G401 (cell line): ENCODE measurements at regions not wholly inside any gene's neighbourhood (a gene's known extent, or its start where the extent isn't known, plus 50 kb on each side); places are given as distances from the start of the nearest gene placed in this dataset.
A peak's percentile ranks its signal among the peaks of the same experiment; 100 is the strongest.
"Not testable (repeated sequence)": the region's sequence is repeated elsewhere in the genome, so short reads cannot be mapped to it uniquely, and the experiment has no call there.

Experiments used
- DNase-seq: peaks from one replicate; pipeline ENCODE4 v3.0.0-alpha.2; 2015; ENCODE audit warnings: low spot score
- in situ Hi-C: cut with HindIII; loops from 2 replicates; pipeline ENCODE4 v1.10.0; 2016; ENCODE audit warnings: low sequenced_read_pairs, mixed read lengths

DNA sequence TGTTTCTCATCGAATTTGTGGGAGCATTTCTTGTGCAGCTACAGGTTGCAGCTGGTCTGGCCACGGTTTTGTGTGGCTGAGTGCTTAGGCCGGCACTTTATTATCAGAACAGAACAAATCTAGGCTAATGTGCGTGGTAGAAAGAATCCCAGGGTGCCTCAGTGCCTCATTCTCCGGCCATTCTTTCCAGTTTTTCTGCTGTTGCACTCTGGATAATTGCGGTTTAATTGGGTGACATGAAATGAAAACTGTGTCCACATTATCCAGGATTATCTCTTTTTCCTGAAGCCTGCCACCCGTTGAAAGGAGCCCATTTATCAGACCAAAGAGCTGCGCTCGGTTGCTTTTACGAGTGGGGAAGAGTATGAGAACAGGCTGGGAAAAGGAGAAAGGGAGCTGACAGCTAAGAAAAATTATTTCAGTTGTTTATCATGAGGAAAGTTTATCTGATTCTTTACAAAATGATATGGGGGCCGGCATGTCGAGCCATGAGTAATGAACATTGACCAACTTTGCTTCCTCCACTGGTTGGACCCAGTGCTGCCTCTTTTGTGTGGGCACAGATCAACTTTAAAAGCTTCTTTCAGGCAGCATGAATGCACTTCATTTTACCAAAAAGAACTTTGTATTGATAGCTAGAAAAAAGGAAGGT, 117.0 kb upstream of the SOX21 start:
- DNase-seq, result no peak
- in situ Hi-C loops, result no loop called here

DNA sequence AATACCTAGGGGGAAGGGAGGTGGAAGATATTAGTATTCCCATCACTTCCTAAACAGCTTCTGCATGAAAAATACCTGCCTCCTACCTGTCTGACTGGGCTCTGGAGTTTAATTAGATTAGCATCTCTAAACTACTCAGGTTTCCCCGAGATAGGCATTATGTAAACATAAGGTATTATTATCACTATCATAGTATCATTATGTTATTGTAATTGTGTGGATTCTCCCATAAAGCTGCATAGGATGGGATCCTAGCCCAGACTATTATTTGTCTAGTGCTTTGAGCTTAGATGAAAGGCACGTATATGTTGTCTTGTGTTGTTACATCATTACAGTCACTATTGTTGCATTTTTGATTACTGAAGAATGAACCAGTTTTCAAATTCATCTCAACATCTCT, 115.2 kb upstream of the SOX21 start:
- no peak for DNase-seq
- in situ Hi-C loops, result no loop called here

DNA sequence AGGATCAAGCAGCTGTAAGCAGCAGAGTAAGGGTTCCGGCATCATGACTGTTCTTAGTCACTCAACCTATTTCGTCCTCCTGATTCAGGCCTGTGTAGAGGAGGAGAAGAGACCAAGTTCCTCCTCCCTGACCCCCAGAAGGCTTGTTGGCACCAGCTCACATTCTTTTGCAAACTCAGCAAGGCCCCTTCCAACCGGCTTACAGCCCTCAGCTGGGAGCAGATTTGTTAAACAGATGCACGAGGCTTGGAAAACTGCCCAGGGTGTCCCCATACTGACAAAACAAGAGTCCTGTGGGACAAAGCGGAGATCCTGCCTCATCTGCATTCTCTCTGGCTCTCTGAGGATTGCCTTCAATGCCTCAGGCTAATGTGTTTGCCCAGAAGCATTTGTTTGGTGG, 113.2 kb upstream of the SOX21 start:
- DNase-seq, result peak; percentile 47
- in situ Hi-C loops, result no loop called here

DNA sequence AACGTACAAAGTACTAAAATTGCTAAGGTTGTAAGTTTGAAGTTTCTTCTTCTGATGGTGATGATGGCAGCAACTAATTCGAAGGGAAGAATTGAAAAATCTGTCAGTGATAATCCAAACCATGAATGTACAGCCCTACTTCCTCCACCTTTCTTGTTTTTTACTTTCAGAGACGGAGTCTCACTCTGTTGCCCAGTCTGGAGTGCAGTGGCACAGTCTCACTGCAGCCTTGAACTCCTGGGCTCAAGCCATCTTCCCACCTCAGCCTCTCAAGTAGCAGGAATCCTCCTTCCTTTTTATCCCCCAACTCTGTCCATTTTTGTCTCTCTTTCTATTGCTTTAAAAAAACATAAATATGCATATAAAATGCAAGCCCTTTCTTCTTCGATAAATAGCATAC, 112.3 kb upstream of the SOX21 start:
- no peak for DNase-seq
- in situ Hi-C loops, result no loop called here

DNA sequence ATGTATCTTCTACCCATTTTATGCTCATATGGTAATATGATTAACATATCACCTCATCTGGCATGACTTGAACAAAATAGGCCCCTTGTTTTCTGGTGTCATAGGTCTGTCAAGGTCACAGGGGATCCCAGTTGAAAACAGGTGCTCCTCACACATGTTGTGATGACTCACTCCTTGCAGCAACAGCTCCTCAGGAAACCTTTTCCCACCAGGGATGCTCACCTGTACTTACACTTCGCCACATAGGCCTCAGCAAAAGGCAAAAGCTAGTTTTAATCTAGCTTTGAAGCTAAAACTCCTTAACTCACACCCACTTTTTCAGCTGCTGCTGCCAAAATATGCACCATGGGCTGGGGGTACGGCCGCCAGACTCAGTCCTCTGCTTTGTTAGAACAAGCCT, 110.0 kb upstream of the SOX21 start:
- in situ Hi-C loops, result no loop called here

DNA sequence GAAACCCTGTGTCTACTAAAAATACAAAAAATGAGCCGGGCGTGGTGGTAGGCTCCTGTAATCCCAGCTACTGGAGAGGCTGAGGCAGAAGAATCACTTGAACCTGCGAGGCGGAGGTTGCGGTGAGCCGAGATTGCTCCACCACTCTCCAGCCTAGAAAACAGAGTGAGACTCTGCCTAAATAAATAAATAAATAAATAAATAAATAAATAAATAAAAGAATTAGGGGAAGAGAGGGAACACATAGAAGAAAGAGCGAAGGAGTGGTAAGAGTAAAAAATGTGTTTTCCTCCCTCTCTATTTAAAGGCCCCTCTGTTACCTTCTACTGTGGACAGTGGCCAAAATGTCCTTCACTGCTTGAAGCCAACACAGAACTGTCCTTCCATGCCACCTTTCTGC, 103.9 kb upstream of the SOX21 start:
- DNase-seq, result no peak
- in situ Hi-C loops, result no loop called here

More for the DNA sequence above, 110.0 kb upstream of the SOX21 start:
- DNase-seq, result no peak

DNA sequence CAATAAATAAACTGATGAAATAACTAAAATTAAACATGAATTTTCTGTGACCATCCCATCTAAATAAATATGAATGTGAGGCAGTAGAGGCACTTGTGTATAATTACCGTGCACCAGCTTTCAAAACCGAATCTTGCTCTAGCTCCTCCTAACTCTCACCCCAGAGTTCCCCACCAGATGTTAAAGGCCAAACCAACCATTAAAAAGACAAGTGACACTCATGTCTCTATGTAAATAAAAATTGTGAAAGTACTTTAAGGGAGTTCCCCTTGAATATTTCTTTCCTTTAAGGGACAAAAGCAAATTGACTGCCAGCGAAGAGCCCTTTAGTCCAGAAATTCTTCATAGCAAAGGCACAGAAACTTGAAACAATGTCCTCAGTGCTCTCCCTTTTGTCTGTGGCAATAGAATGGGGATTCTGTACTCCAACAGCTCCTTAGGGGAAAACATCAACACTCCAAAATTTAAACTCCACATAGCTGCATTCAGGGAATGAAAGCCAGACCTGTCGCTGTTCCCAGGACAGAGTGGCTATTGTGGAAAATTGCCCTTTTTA, 101.7 kb upstream of the SOX21 start:
- no peak for DNase-seq
- in situ Hi-C loops, result no loop called here

DNA sequence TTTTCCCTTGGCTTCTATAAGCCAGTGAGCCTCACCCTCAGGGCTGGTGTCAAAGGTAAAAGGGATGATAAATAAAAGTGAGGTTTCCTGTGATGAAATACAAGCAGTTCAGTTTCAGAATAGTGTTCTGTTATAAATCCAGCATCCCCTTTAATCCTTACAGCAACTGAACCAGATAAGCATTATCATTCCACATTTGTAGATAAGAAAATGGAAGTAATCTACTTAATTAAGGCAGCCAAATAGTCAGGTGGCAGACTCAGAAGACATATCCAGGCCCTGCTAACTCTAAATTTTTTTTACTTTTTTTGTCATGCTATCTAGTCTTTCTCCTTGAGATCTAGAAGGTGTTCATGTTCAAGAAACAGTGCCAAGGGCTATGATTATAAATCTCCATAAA, 99.4 kb upstream of the SOX21 start:
- no peak for DNase-seq
- in situ Hi-C loops, result no loop called here

DNA sequence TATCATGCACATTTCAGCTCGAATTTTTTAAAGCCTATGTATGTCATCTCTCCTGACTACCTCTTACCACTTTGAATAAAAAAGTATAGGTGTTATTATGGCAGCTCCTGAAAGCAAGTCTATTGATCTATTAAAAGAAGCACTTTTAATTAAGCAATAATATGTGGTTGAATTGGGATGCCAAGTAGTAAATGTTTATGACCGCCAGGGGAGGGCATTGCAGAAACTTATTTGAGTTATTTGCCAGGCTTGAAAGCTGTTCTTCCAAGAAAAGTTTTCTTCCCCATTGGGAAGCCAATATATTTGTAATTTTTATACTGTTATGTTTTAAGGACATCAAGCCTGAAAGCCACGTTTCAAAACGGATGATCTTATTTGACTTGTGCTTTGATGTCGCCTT, 88.1 kb upstream of the SOX21 start:
- in situ Hi-C loops, result no loop called here
- DNase-seq, result no peak

DNA sequence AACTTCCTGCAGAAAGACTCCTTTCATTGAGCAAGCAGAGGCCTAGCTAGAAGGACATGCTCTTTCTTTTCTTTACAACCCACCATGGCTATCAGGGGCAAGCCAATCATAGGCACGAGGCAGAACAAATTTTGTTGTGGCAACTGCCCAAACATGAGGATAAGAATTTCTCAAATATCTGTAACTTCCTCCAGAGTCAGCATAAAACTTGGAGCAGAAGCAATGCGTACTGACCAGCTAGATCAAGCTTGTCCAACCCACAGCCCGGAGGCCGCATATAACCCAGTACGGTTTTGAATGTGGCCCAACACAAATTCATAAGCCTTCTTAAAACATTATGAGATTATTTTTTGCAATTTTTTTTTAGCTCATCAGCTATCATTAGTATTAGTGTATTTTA, 87.0 kb upstream of the SOX21 start:
- DNase-seq, result no peak
- in situ Hi-C loops, result no loop called here

DNA sequence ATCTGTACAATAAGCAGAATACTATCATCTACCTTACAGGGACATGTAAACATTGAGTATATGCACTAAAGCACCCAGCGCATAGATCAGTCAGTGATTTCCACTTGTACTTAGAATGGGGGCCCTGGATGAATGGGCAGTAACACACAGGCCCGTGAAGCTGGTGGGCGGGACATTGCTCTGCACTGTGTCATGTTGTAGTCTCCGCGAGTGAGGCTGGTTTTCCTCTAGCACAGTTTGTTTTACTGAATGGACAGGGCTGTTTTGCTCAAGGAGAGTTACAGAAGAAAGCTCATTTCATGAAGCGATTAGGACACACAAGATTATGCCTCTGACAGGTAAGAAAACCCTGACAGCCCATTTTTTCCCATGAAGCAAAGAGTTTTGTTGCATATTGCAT, 86.4 kb upstream of the SOX21 start:
- DNase-seq, result no peak
- in situ Hi-C loops, result no loop called here

DNA sequence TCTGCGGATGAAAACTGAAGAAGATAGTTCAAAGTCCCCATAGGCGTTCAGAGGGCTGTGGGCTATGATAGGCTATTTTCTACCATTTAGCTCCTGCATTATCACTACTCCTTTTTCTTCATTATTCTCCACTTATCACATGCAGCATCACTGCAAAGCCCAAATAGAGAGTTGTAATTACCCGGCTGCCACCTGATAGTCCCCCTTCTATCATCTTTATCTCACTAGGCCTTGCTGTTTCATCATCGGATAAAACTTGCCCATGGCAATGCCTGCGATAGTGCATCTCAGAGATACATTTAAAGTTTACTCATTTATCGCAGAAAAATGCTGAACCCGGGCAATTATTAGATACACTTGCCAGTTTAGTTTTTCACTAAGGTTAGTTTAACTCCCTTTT, 82.9 kb upstream of the SOX21 start:
- DNase-seq, result no peak
- in situ Hi-C loops, result no loop called here

DNA sequence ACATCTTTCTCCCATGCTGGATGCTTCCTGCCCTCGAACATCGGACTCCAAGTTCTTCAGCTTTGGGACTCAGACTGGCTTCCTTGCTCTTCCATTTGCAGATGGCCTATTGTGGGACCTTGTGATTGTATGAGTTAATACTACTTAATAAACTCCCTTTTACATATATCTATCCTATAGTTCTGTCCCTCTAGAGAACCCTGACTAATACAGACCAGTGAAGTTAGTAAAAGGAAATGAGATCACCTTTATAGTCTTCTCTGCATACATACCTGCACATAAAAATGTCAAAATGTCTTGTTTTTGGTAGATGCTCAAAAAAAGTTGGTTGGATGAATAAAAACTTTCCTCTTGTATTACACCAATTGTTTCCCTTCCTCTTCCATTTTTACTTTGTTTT, 73.9 kb upstream of the SOX21 start:
- in situ Hi-C loops, DNase-seq: not testable (repeated sequence)

DNA sequence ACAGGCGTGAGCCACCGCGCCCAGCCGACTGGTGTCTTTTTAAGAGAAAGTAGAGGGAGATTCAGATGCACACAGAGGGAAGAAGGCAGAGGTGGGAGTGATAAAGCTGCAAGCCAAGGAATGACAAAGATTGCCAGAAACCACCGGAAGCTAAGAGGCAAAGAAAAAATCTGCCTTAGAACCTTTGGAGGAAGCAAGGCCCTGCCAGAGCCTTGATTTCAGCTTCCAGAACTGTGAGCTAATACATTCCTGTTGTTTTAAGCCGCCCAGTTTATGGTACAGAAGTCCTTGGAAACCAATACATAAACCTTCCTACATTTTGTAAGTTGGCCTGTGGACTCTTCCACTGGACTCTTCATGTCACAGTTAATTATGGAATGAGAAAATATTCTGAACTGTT, 71.7 kb upstream of the SOX21 start:
- in situ Hi-C loops, result no loop called here
- DNase-seq, result no peak

DNA sequence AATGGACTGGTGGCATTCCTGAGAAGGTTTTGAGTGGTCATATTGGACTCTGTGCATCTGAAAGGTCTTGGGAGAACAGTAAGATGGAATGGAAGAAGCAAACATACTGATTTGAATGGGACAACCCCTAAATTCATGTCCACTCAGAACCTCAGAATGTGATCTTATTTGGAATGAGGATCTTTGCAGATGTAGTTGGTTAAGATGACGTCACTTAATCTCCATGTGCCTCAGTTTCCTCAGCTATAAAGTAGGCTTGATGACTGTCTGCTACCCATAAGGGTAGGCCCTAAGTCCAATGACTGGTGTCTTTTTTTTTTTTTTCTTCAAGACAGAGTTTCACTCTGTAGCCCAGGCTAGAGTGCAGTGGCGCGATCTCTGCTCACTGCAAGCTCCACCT, 71.1 kb upstream of the SOX21 start:
- DNase-seq, result no peak
- in situ Hi-C loops, result no loop called here

DNA sequence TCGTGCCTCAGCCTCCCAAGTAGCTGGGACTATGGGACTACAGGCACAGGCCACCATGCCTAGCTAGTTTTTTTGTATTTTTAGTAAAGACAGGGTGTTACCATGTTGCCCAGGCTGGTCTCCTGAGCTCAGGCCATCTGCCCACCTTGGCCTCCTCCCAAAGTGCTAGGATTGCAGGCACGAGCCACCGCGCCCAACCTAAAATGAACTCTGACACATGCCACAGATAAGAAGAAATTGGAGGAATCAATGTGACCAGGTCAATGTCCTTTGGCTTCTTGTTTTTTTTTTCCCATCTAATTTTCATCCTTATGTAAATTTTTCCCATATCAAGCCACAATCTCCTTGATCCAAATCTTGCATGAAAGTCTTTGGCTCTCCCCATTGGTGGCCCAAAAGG, 68.1 kb upstream of the SOX21 start:
- in situ Hi-C loops, result no loop called here

DNA sequence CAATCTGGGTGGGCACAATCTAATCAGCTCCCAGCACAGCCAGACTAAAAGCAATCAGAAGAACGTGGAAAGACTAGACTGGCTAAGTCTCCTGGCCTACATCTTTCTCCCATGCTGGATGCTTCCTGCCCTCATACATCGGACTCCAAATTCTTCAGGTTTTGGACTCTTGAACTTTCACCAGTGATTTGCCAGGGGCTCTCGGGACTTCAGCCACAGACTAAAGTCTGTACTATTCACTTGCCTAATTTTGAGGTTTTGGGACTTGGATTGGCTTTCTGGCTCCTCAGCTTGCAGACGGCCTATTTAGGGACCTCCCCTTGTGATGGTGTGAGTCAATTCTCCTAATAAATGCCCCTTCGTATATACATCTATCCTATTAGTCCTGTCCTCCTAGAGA, 66.6 kb upstream of the SOX21 start:
- no peak for DNase-seq
- in situ Hi-C loops, result no loop called here

More for the DNA sequence above, 68.1 kb upstream of the SOX21 start:
- DNase-seq, result no peak

DNA sequence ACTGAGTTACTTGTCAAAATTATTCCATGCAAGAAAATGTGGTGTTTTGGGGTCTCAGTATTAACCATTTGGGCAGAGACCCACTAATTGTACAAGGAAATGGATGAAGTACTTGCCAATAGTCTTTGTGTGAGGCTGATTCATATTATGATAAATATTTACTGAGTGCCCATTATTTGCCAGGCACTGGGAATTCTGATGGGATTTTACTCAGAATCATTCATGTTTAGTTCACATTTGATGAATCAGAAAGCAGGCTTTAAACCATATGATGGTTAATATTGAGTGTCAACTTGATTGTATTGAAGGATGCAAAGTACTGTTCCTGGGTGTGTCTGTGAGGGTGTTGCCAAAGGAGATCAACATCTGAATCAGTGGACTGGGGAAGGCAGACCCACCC, 66.2 kb upstream of the SOX21 start:
- in situ Hi-C loops, result no loop called here
- DNase-seq, result no peak

DNA sequence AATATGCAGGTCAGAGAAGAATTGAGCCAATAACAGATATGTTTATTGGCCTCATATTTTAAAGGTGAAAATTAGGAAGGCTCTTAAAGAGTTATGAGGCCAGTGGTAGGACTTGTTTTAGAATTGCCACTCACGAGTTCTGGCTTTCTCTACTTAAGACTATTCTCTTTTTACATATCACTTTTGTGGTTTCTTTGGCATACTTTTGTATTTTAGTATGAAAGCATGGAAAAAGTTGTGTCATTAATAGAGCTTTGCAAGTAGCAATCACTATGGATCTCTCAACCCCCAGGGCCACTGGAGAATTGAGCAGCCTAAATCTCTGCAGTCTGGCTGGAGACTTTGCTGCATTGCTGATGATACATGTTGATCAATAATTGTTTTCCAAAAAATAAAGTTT, 64.6 kb upstream of the SOX21 start:
- no peak for DNase-seq
- in situ Hi-C loops, result no loop called here

DNA sequence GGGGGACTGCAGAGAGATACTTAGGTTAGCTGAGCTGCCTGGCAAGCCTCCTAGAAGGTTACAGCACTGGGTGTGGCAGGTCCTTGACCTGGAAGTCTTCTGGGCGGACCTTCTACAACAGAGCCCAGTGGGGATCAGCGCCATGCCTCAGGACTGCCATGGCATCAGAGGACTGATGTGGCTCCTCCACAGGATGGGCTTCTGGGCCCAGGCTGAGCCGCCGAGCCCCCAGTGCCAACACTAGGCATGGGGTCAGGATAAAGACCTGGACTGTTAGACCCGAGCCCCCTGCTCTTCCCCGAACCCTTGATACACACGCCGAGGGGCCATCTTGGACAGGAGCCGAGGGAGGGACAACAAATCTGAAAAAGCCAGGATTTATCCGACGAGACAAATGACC, 64.0 kb upstream of the SOX21 start:
- in situ Hi-C loops, result no loop called here
- no peak for DNase-seq

DNA sequence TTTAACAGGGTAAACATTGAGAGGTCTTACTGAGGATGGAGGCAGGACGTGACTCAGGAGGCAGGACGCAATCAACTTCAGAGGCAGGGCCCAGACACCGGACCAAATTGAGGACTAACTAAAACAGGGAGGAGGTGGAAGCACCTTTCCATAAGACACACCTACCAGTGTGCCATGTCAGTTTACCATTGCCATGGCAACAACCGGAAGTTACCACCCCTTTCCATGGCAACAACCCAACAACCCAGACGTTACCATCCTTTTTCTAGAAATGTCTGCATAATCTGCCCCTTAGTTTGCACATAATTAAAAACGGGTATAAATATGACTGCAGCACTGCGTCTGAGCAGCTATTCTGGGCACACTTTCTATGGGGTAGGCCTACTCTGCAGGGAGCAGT, 53.5 kb upstream of the SOX21 start:
- in situ Hi-C loops, result no loop called here
- DNase-seq, result no peak
